ENCODE measurements at regions not wholly inside any gene's neighbourhood (a gene's known extent, or its start where the extent isn't known, plus 50 kb on each side); places are given as distances from the start of the nearest gene placed in this dataset.

- TF ChIP-seq POLR2A (IDR thresholded peaks at IDR 0.05; ENCODE audit: low read length) = no peak
- TF ChIP-seq GATA1 (IDR thresholded peaks at IDR 0.05; ENCODE audit: low read depth, low read length) = no peak
These were observed 60.5 kb upstream of the TRIM2 start for GRCh38 chr4:153143527-153144348.
